GM23248 (cell line): ENCODE measurements at regions not wholly inside any gene's neighbourhood (a gene's known extent, or its start where the extent isn't known, plus 50 kb on each side); places are given as distances from the start of the nearest gene placed in this dataset.
"Not testable (repeated sequence)": the region's sequence is repeated elsewhere in the genome, so short reads cannot be mapped to it uniquely, and the experiment has no call there.

Source experiments
- DNase-seq: peaks from one replicate; pipeline ENCODE4 v3.0.0-alpha.2; 2015
- H2AFZ ChIP-seq: fragments of 200-600 bp; sonication (generic); 2 replicates; pipeline ENCODE4 v1.6.1; 2016; ENCODE audit warnings: antibody characterized with exemption
- H3F3A ChIP-seq: fragments of 200-600 bp; sonication (generic); 2 replicates; pipeline ENCODE4 v1.6.1; 2016; ENCODE audit warnings: mild to moderate bottlenecking, antibody characterized with exemption, mixed run types; ENCODE audit not compliant: insufficient read depth
- H3K27ac ChIP-seq: fragments of 200-600 bp; sonication (generic); 2 replicates; pipeline ENCODE4 v1.5.1; 2016; ENCODE audit warnings: mild to moderate bottlenecking
- H3K27me3 ChIP-seq: fragments of 200-600 bp; sonication (generic); replicated peaks from 2 replicates; pipeline ENCODE4 v1.6.1; 2016; ENCODE audit warnings: mild to moderate bottlenecking; ENCODE audit not compliant: insufficient read depth
- H3K36me3 ChIP-seq: fragments of 200-600 bp; sonication (generic); 2 replicates; pipeline ENCODE4 v1.6.1; 2016; ENCODE audit warnings: low read depth, mild to moderate bottlenecking
- H3K4me1 ChIP-seq: fragments of 200-600 bp; sonication (generic); 2 replicates; pipeline ENCODE4 v1.6.1; 2016; ENCODE audit warnings: mild to moderate bottlenecking; ENCODE audit not compliant: insufficient read depth
- H3K4me2 ChIP-seq: fragments of 200-600 bp; sonication (generic); one replicate; pipeline ENCODE4 v1.6.1; 2016; ENCODE audit warnings: mild to moderate bottlenecking; ENCODE audit not compliant: unreplicated experiment
- H3K4me3 ChIP-seq: fragments of 200-600 bp; sonication (generic); 2 replicates; pipeline ENCODE4 v1.5.1; 2016; ENCODE audit warnings: mild to moderate bottlenecking
- H3K79me2 ChIP-seq: fragments of 200-600 bp; sonication (generic); 2 replicates; pipeline ENCODE4 v1.6.1; 2016; ENCODE audit warnings: mild to moderate bottlenecking; ENCODE audit not compliant: insufficient read depth
- H3K9ac ChIP-seq: fragments of 200-600 bp; sonication (generic); 2 replicates; pipeline ENCODE4 v1.6.1; 2016; ENCODE audit warnings: mild to moderate bottlenecking
- H3K9me2 ChIP-seq: fragments of 200-600 bp; sonication (generic); 2 replicates; pipeline ENCODE4 v1.6.1; 2016; ENCODE audit warnings: mixed run types, mild to moderate bottlenecking, moderate library complexity; ENCODE audit not compliant: insufficient read depth
- H3K9me3 ChIP-seq: fragments of 200-600 bp; sonication (generic); one replicate; pipeline ENCODE4 v1.6.1; 2017; ENCODE audit warnings: low read depth
- H4K20me1 ChIP-seq: fragments of 200-600 bp; sonication (generic); 2 replicates; pipeline ENCODE4 v1.6.0; 2016; ENCODE audit not compliant: insufficient read depth
- EZH2 ChIP-seq: fragments of 200-600 bp; sonication (generic); IDR thresholded peaks from 2 replicates; pipeline ENCODE4 v1.6.1; 2018; ENCODE audit warnings: antibody characterized with exemption, mild to moderate bottlenecking; ENCODE audit not compliant: insufficient read depth, poor library complexity, severe bottlenecking
- EZH2phosphoT487 ChIP-seq: fragments of 200-600 bp; sonication (generic); IDR thresholded peaks from 2 replicates; pipeline ENCODE4 v1.6.1; 2018; ENCODE audit warnings: antibody characterized with exemption, moderate library complexity, mild to moderate bottlenecking, low read depth; ENCODE audit not compliant: insufficient read depth
- WGBS, 2 experiments: methylation state at CpG; one replicate each; pipeline ENCODE4 v1.1.6; 2015 to 2017; ENCODE audit warnings: low lambda C conversion rate in 2 of 2, low coverage in 1 of 2; ENCODE audit errors: missing lambda C conversion rate in 2 of 2; 5-methylcytosine and 5-hydroxymethylcytosine counted together
- in situ Hi-C: fragments of 300-500 bp; cut with MboI; formaldehyde crosslinking; loops from 2 replicates; pipeline ENCODE4 v1.15.0; 2020

- Histone ChIP-seq H3K9me2 (no peaks in the 10 kb centered on the region), H3K27me3 (no peaks in the 10 kb centered on the region), H3K4me3 (no peak overlapping the region), H3K36me3 (no peaks in the 10 kb centered on the region), H3K9me3 (no peaks in the 10 kb centered on the region), H3K79me2 (no peaks in the 10 kb centered on the region), H3F3A (no peaks in the 10 kb centered on the region), H3K9ac (no peak overlapping the region), H3K27ac (no peak overlapping the region), H3K4me2 (no peak overlapping the region), H3K4me1 (no peaks in the 10 kb centered on the region), H4K20me1 (no peaks in the 10 kb centered on the region), H2AFZ (no peak overlapping the region)
- DNase-seq: no peak
- WGBS, 2 experiments: 82 to 87% methylated on average over 7 of the region's 7 CpGs
- TF ChIP-seq EZH2phosphoT487 (no peak), EZH2 (no peak)
- in situ Hi-C loops: no loop called here
Observed at GRCh38 chr3:170651260-170651845, 65.5 kb upstream of the SLC7A14 start.

GRCh38 chr3:170650557-170650956 is 64.7 kb upstream of the SLC7A14 start:
- H3K27ac ChIP-seq, H3K36me3 ChIP-seq, H2AFZ ChIP-seq, H3K27me3 ChIP-seq, H3K4me1 ChIP-seq, H4K20me1 ChIP-seq, H3K4me3 ChIP-seq, DNase-seq, H3F3A ChIP-seq, in situ Hi-C loops, H3K9ac ChIP-seq, H3K9me3 ChIP-seq, H3K4me2 ChIP-seq, H3K79me2 ChIP-seq, H3K9me2 ChIP-seq: not testable (repeated sequence)
- WGBS, 2 experiments: 71 to 78% methylated on average over 4 of the region's 5 CpGs

DNA sequence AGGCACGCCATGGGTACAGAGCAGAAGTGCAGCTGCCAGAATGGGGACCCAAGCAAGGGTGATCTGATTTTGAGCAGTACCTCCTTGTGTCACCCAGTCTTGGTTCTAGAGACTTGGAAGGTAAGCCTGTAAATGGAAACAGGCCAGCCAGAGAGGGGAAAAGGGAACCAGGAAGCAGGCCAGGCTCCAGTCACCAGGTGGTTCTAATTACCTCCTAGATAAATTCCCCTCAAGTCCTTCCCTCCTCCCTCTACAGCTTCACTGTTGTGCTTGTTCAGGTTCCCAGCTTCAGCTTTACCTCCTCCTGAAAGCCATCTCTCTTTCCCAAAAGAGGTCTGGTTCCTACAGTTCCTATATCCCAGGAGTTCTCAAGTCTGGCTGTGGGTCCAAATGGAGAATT is 58.8 kb upstream of the SLC7A14 start:
- peak; percentile 11 for DNase-seq
- Histone ChIP-seq H3K36me3 (no peaks in the 10 kb centered on the region), H3K4me1 (0 out of 2 replicates have a peak, but pooled peaks cover 4% of the 10 kb centered on the region), H3K79me2 (no peaks in the 10 kb centered on the region), H2AFZ (no peak overlapping the region), H3K27ac (no peak overlapping the region), H3F3A (no peaks in the 10 kb centered on the region), H3K4me3 (no peak overlapping the region), H3K9ac (no peak overlapping the region), H3K9me2 (no peaks in the 10 kb centered on the region), H3K9me3 (no peaks in the 10 kb centered on the region), H3K27me3 (no peaks in the 10 kb centered on the region), H3K4me2 (no peak overlapping the region), H4K20me1 (no peaks in the 10 kb centered on the region)
- in situ Hi-C loops: no loop called here
- no peak for TF ChIP-seq EZH2
- no peak for TF ChIP-seq EZH2phosphoT487
- WGBS, 2 experiments: 61 to 79% methylated on average over 1 of the region's 1 CpG

DNA sequence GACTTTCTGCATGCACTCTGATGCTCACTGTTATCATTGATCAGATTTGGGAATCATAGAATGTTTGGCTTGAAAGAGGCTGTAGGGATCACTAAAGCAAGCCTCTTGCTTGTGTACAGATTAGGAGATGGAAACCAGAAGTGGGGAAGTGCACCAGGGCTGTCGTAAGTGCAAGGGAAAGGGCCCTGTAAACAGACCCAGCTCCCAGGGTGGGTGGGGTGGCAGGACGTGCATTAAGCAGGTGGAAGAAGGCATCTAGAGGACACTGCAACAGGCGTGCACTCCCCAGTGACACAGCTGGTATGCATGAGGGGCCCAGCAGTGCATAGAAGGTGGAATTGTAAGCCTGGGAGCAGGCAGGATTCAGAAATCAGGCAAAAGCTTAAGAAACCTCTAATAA is 58.0 kb upstream of the SLC7A14 start:
- 72 to 84% methylated on average over 3 of the region's 3 CpGs for WGBS, 2 experiments
- in situ Hi-C loops: no loop called here

More for the DNA sequence above, 58.0 kb upstream of the SLC7A14 start:
- Histone ChIP-seq H3F3A (no peaks in the 10 kb centered on the region), H3K9ac (no peak overlapping the region), H3K4me3 (no peak overlapping the region), H3K36me3 (no peaks in the 10 kb centered on the region), H3K27me3 (no peaks in the 10 kb centered on the region), H3K9me3 (no peaks in the 10 kb centered on the region), H3K9me2 (no peaks in the 10 kb centered on the region), H3K27ac (no peak overlapping the region), H3K4me1 (0 out of 2 replicates have a peak, but pooled peaks cover 4% of the 10 kb centered on the region), H3K4me2 (no peak overlapping the region), H2AFZ (no peak overlapping the region), H4K20me1 (no peaks in the 10 kb centered on the region), H3K79me2 (no peaks in the 10 kb centered on the region)
- DNase-seq: no peak
- TF ChIP-seq EZH2: no peak
- no peak for TF ChIP-seq EZH2phosphoT487
